Esophagus squamous epithelium (tissue), 4 donors: ENCODE measurements at regions not wholly inside any gene's neighbourhood (a gene's known extent, or its start where the extent isn't known, plus 50 kb on each side); places are given as distances from the start of the nearest gene placed in this dataset.

Experiments
- POLR2A ChIP-seq, 4 donors: fragments of 450-650 bp; IDR thresholded peaks; one replicate each; pipeline ENCODE4 v1.6.1; 2017; ENCODE audit warnings: antibody characterized with exemption in 4 of 4, mild to moderate bottlenecking in 4 of 4, moderate library complexity in 3 of 4
- TF ChIP-seq, protein P1 (sequence below), 6 experiments: fragments of 450-650 bp in 4 of 6; fragments of 200-600 bp in 2 of 6; sonication (generic) in 2 of 6; IDR thresholded peaks; one replicate each; pipeline ENCODE4 v1.5.1; 2016 to 2019; ENCODE audit warnings: antibody characterized with exemption in 6 of 6, mild to moderate bottlenecking in 4 of 6, moderate library complexity in 4 of 6

DNA sequence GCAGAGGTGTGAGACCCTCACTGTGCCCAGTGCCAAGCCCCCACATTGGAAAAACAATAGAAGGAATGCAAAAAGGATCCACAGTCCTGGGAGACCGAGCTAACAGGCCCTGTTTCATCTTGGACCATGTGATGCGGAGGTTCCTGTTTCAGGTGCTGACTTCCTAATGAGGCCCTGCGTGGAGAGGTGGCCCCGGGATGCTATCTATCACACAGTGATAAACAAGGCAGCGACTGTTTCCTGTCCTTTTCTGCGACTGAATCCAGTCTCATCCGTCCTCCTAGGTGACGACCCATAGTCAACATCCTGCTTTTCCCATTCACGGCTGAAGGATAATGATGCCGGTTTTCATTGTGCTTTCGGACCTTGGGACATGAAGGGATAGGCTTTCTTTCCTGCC, 56.4 kb upstream of the BOD1 start:
- TF ChIP-seq, protein P1, sequence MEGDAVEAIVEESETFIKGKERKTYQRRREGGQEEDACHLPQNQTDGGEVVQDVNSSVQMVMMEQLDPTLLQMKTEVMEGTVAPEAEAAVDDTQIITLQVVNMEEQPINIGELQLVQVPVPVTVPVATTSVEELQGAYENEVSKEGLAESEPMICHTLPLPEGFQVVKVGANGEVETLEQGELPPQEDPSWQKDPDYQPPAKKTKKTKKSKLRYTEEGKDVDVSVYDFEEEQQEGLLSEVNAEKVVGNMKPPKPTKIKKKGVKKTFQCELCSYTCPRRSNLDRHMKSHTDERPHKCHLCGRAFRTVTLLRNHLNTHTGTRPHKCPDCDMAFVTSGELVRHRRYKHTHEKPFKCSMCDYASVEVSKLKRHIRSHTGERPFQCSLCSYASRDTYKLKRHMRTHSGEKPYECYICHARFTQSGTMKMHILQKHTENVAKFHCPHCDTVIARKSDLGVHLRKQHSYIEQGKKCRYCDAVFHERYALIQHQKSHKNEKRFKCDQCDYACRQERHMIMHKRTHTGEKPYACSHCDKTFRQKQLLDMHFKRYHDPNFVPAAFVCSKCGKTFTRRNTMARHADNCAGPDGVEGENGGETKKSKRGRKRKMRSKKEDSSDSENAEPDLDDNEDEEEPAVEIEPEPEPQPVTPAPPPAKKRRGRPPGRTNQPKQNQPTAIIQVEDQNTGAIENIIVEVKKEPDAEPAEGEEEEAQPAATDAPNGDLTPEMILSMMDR (IDR thresholded peaks at IDR 0.05) = no peak
- no peak for TF ChIP-seq POLR2A (IDR thresholded peaks at IDR 0.05)
